NCI-H526 treated with DMSO at 0.1 percent for 48 hours (cell line): ENCODE measurements at regions not wholly inside any gene's neighbourhood (a gene's known extent, or its start where the extent isn't known, plus 50 kb on each side); places are given as distances from the start of the nearest gene placed in this dataset.

ENCODE experiments used
- DNase-seq: peaks from one replicate; lab custom pipeline; 2025; lab: John Stamatoyannopoulos, UW

DNA sequence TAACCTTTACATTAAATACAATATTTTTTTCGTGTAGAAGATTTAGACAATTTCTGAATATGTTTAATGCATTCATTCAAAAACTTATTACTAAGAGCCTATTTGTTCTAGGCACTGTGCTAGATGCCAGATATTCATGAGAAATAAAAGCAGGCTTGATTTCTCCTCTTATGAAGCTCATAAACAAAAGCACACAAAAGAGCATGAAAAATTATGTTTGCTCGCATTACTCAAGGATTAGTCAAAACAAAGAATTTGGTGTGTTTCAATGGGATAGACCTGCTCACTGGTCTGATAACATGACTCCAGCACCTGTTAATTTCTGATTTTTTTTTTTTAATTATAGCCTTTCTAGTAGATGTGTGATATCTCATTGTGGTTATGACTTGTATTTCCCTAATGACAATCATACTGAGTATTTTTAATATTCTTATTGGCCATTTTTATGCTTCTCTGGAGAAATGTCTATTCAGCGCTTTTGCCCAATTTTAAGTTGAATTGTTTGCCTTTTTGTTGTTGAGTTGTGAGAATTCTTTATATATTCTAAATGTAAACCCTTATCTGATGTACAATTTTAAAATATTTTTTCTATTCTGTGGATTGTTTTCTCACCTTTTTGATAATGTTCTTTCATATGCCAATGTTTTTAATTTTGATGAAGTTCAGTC lies 382.3 kb upstream of the ADGRL4 start:
- no peak for DNase-seq

DNA sequence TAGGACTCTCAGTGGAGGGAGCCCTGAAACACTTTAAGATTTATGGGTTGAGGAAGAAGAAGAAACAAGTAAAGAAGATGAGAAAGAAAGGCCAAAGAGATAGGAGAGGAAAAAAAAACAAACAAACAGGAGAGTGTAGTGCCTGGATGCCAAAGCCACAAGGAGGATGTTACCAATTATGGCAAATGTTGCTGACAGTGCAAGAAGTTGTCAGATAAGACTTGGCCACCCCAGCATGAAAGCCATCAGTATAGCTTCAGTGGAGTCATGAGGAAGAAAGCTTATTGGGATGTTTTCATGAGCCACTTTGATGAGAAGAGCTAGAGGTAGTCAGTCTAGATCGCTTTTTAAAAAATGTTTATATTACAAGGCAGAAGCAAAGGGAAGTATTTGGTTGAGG lies 380.2 kb upstream of the ADGRL4 start:
- no peak for DNase-seq

DNA sequence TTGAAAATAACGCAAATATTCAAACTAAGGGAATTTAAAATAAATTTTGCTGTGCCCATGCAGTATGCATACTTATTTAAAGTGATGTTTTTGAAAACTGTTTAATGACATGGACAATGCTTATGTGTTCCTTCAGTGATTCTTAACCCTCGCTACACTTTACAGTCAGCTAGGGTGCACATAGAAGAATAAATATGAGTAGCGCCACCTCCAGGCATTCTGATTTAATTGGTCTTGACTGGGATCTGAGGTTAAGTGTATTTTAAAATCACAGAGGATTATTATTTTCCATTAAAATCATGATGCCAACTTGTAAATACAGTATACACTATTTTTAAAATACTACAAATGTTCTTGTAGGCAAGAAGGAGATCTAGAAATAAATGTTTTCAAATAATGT lies 373.5 kb upstream of the ADGRL4 start:
- DNase-seq: no peak

GRCh38 chr1:79376106-79376505 lies 369.6 kb upstream of the ADGRL4 start:
- DNase-seq: no peak

- no peak for DNase-seq
These were observed 368.8 kb upstream of the ADGRL4 start for GRCh38 chr1:79375352-79375751.

- DNase-seq: no peak
These were observed 367.9 kb upstream of the ADGRL4 start for GRCh38 chr1:79374397-79374796.

- DNase-seq: no peak
These were observed 367.1 kb upstream of the ADGRL4 start for GRCh38 chr1:79373481-79374125.

DNA sequence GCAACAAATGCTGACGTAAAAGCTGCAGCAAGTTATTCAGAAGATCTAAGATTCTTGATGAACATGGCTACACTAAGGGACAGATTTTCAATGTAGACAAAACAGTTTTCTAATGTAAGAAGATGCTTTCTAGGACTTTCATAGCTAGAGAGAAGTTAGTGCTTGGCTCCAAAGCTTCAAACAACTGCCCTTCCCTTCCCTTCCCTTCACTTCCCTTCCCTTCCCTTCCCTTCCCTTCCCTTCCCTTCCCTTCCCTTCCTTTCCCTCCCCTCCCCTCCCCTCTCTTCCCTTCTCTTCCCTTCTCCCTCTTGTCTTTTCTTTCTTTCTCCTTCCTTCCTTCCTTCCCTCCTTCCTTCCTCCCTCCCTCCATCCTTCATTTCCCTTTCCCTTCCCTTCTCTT lies 365.3 kb upstream of the ADGRL4 start:
- DNase-seq: no peak

DNA sequence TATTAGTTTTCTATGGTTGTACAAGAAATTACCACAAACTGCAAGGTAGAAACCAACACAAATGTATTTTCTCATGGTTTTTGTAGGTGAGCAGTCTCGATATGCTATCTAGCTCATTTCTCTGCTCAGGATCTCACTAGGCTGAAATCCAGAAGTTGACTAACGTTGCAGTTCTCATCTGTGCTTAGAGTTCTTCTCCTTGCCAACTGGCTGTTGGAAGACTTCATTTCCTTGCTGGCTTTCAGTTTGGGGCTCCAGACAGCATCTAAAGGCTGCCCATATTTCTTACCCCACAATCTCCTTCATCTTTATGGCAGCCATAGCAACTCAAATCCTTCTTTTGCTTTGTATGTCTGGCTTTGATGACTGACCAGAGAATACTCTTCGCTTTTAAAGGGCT lies 362.6 kb upstream of the ADGRL4 start:
- DNase-seq: no peak

GRCh38 chr1:79364896-79365295 lies 358.4 kb upstream of the ADGRL4 start:
- DNase-seq: no peak

GRCh38 chr1:79363430-79363829 lies 356.9 kb upstream of the ADGRL4 start:
- DNase-seq: peak; percentile 76

GRCh38 chr1:79362470-79362869 lies 355.9 kb upstream of the ADGRL4 start:
- no peak for DNase-seq

GRCh38 chr1:79355090-79355489 lies 348.6 kb upstream of the ADGRL4 start:
- no peak for DNase-seq

- no peak for DNase-seq
These were observed 346.7 kb upstream of the ADGRL4 start for GRCh38 chr1:79353224-79353623.

DNA sequence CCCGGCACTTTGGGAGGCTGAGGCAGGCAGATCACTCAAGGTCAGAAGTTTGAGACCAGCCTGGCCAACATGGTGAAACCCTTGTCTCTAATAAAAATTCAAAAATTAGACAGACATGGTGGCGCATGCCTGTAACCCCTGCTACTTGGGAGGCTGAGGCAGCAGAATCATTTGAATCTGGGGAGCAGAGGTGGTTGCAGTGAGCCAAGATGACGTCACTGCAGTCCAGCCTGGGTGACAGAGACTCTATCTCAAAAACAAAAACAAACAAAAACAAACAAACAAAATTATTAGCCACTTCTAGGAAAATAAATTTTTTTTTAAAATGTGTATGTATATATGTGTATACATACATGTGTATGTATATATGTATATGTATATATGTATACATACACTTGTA lies 320.3 kb upstream of the ADGRL4 start:
- no peak for DNase-seq

DNA sequence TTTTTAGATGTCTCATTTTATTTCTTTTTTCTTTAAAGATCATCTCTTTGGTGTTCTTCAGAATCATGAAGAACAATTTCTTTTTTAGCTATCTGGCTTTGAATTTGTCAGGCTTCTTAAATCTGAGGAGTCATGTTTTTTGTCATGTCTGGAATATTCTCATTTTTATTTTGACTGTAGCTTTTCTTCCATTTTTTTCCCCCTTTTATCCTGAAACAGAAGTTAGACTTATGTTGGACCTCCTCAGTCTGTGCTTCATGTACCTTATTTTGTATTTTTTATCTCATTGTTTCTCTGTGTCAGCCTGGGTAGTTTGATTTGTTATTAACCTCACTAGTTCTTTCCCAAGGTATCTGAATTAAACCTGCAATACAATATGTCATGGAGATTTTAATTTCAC lies 319.2 kb upstream of the ADGRL4 start:
- DNase-seq: no peak

DNA sequence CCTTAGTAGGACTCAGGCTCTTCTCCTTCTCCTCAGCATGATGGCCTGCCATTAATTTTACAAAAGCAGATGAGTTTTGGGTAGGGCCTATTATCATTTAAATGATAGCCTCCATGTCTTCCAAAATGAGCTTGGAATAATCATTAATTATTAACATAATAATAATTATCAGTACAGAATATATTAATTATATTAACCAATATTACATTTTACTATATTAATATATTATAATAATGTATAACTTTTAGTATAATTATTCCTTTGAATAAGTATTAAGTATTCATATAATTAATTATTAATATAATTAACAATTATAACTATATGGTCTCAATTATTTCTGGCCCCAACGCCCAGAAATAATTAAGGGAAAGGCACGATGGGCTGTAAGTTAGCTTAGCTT lies 318.6 kb upstream of the ADGRL4 start:
- DNase-seq: no peak

DNA sequence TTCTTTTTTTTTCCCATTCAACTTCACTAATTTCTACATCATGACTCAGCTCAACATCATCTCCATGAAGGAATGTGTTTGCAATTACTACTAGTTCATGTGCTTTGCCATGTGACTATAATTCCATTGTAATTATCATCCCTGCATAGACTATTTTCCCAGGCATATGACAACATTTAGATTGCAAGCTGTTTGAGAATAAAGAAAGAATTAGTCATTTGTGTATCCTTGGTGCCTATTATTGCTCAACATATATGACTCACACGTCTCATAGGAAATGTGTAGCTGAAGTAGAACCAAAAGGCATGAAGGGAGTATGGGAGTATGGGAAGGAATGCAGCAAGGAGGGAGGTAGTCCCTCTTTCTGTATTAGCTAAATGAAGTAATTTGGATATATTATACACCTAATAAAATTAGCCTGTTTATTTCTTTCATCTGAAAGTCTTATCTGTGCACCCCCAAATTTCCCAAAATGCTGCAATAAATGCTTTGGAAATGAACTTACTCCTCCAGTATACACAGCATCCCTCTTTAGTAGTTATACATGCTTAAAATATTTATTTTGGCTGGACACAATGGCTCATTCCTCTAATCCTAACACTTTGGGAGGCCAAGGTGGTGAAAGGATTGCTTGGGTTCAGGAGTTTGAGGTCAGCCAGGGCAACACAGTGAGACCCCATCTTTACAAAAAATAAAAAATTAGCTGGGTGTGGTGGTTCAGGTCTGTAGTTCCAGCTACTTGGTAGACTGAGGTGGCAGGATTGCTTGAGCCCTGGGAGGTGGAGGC lies 316.9 kb upstream of the ADGRL4 start:
- no peak for DNase-seq

- DNase-seq: no peak
These were observed 316.0 kb upstream of the ADGRL4 start for GRCh38 chr1:79322511-79323027.

DNA sequence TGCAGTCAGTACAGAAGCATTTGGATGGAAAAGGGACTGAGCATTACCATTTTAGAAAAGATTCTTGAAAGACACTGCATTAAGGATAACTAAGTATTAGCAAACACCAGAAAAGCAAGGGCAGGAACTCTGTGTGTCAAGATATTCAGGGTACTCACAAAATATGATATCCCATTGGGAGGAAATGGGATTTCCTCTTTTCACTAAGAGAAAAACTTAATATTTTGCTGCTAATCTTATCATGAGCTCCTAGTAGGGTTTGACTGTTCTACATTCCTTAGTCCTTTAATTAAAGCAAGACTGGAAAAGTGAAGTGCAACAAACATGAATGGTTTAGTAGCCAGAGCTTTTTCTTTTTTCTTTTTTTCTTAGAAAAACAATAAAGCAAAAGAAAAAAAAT lies 305.9 kb upstream of the ADGRL4 start:
- no peak for DNase-seq

DNA sequence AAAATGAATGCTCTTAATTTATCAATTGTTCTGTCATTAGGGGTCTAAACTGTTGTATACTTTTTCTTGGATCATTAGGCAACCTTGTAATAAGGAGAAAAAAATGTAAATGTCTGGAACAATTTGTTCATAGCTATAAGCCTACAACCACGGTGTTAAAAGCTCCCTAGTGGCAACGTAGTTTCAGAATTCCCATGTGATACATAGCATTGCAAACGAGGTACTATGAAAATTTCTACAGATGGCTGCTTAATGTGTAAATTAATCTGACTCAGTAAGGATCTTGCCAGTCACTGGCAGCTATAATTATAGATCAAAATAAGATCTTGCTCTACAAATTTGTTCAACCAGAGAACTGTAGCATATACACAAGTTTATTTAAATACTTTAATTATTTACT lies 304.1 kb upstream of the ADGRL4 start:
- DNase-seq: no peak

GRCh38 chr1:79304131-79304530 lies 297.6 kb upstream of the ADGRL4 start:
- no peak for DNase-seq

- DNase-seq: no peak
These were observed 296.5 kb upstream of the ADGRL4 start for GRCh38 chr1:79303040-79303439.
